Neural progenitor cell (in vitro differentiated cells): ENCODE measurements at regions not wholly inside any gene's neighbourhood (a gene's known extent, or its start where the extent isn't known, plus 50 kb on each side); places are given as distances from the start of the nearest gene placed in this dataset.

Source experiments
- CTCF ChIP-seq: fragments of 200-600 bp; sonication (generic); IDR thresholded peaks from 2 replicates; pipeline ENCODE4 v1.5.1; 2017; ENCODE audit warnings: antibody characterized with exemption, mild to moderate bottlenecking
- EZH2 ChIP-seq: fragments of 200-600 bp; sonication (generic); IDR thresholded peaks from 2 replicates; pipeline ENCODE4 v1.6.1; 2017; ENCODE audit warnings: antibody characterized with exemption, mild to moderate bottlenecking, moderate library complexity
- EZH2phosphoT487 ChIP-seq: fragments of 200-600 bp; sonication (generic); IDR thresholded peaks from 2 replicates; pipeline ENCODE4 v1.6.1; 2017; ENCODE audit warnings: antibody characterized with exemption

GRCh38 chr6:169943241-169944060 is 192.0 kb downstream of the ERMARD start:
- no peak for TF ChIP-seq EZH2
- TF ChIP-seq CTCF, result no peak
- TF ChIP-seq EZH2phosphoT487, result no peak
